ENCODE measurements at regions not wholly inside any gene's neighbourhood (a gene's known extent, or its start where the extent isn't known, plus 50 kb on each side); places are given as distances from the start of the nearest gene placed in this dataset.
A peak's percentile ranks its signal among the peaks of the same experiment; 100 is the strongest.

DNA sequence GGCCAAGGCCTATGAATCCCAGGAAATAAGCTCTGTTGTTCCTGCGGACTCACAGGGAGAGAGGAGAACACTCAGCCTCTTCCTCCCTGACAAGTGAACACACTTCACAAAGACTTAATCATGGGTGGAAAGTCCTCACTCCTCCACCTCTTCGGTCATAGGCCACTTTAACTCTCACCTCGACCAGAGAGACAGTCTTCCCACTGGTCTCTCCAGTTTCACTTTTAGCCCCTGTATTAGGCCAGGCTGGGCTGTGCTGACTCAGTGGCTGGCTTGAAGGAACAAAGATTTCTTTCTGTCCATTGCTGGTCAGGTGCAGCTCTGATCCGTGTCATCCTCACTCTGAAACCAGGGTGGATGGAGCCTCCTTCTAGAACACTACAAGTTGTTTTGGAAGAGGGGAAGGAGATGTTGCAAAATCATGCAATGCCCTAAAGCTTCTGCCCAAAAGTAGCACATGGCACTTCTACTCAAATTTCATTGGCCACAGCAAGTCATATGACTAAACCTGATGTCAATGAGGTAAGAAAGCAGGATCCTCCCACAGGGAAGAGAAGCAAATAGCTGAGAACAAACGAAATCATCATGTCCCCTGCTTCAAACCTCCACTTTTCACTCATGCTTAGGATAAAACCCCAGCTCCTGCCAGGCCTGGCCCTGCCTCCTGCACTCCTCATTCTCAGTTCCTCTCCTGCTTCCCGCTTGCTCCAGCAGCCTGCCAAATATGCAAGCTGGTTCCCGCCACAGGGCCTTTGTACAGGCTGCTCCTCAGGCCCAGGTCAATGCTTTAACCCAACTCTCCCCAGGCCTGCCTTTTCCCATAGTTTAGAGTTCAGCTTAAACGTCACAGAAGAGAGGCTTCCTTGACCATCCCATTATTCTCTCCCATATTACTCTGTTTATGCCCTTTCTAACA lies 150.5 kb upstream of the RUNX3 start:
- DNase-seq: no peak

GRCh38 chr1:25079048-25079447 lies 149.0 kb upstream of the RUNX3 start:
- DNase-seq: no peak

- DNase-seq: no peak
Observed at GRCh38 chr1:25074351-25075227, 144.5 kb upstream of the RUNX3 start.

DNA sequence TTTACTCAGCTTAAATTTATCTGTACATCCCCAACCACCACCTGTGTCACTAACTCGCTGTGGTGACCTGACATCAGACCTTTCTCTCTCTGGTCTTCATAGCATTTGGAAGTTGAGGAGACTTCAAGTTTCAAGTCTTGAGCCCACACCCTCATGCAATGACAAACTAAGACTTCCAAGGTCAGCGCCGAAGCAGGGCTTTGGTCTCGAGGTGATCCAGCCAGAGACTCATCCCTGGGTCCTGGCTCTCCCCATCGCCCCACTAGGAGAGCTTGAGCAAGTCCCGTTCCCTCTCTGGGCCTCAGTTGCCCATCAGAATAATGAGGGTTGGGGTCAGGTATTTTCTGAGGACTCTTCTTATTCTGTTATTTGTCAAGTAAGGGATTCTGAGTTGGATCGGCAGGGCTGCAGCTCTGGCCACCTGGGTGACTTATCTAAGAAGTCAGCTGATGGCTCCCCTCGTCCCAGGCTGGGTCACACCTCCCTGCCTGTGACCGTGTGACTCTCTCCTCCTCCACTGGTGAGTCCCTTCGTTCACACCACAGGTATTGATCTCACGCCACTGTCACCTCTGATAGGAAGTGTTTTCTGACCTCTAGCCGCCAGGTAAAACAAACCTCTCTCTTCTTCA lies 143.7 kb upstream of the RUNX3 start:
- no peak for DNase-seq

DNA sequence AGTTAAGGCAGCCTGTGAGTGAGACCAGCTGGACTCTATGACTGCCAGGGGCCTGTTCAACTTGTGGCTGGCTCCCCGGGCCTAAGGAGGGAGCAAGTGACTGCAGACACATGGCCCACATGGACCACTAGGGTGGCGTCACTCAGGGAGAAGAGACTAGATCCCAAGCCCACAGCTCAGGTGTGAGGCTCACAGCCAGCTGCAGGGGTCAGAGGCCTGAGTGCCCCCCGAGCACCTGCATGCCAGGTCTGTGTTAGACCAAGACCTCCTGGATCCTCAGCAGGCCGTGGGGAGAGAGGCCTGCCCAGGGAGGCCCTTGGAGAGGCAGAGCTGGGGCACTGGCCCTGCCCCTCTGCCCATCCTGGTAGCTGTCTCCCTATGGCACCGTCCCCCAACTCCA lies 142.4 kb upstream of the RUNX3 start:
- no peak for DNase-seq

GRCh38 chr1:25068829-25069228 lies 138.8 kb upstream of the RUNX3 start:
- DNase-seq: no peak

GRCh38 chr1:25068316-25068715 lies 138.2 kb upstream of the RUNX3 start:
- no peak for DNase-seq

DNA sequence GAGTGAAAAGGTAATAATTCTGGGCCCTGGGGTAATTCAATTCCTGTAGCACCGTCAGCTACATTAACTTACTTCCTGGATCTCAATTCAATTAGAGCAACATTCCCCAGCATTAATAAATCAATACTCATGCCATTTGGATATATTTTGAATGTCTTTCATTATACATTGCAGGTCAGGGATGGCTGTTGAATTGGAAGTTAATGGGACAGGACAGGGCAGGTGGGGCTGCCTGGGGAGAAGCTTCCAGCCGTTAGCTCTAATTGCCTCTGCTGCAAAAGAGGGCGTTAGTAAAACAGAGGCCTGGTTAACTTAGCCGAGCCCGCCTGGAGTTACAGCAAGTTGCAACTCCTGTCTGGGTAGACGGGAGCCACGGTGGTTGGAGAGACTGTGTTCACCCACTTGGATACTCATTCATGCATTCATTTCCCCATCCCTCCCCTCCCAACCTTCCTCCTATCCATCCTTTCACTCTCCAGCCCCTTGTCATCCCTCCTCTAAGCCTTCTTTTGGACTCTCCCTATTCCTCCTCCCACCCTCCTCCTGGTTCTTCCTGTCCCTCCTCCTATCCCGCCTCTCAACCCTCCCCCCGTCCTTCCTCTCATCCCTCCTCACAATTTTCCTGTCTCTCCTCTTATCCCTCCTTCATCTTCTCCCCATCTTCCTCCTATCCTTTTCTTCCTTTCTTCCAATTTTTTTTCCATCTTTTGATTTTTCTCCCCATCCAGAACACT lies 137.6 kb upstream of the RUNX3 start:
- no peak for DNase-seq

GRCh38 chr1:25066731-25067517 lies 136.8 kb upstream of the RUNX3 start:
- no peak for DNase-seq

- DNase-seq: no peak
Observed at GRCh38 chr1:25066256-25066655, 136.2 kb upstream of the RUNX3 start.

DNA sequence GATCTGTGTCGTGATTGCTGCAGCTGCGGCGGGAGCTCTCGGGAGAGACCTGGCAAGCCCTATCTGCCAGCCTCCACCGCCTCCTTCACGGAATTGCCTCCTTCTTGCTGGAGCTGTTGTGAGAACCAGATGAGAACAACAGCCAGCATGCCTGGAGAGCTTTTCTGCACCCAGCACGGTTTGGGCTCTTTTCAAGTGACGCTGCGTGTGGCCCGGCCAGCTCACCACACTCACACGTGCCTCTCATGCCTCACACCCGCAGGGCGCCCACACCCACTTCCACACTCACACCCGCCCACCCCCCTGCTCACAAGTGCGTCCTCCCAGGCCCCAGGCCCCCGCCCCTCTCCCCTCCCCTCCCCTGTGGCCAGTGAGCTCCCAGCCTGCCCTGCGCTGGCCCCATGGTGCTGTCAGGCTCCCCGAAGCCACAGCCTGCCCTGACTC lies 135.7 kb upstream of the RUNX3 start:
- peak; percentile 40 for DNase-seq

DNA sequence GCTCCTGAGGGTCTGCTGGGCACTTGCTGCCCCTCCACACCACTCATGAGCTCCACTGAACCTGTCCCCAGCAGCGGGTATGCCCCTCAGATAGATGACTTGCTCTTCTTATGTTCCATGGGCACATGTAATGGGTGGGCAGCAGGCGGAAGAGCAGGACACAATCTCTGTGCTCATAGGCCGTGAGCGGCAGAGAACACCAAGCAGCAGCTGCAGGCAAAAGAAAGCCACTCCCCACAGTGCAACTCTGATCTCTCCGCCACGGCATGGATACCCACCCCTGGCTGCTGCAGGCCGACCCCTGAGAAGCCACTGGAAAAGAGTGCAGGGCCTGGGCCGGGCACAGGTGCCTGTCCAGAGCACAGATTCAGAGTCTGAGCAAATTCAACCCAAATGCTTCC lies 135.2 kb upstream of the RUNX3 start:
- no peak for DNase-seq

DNA sequence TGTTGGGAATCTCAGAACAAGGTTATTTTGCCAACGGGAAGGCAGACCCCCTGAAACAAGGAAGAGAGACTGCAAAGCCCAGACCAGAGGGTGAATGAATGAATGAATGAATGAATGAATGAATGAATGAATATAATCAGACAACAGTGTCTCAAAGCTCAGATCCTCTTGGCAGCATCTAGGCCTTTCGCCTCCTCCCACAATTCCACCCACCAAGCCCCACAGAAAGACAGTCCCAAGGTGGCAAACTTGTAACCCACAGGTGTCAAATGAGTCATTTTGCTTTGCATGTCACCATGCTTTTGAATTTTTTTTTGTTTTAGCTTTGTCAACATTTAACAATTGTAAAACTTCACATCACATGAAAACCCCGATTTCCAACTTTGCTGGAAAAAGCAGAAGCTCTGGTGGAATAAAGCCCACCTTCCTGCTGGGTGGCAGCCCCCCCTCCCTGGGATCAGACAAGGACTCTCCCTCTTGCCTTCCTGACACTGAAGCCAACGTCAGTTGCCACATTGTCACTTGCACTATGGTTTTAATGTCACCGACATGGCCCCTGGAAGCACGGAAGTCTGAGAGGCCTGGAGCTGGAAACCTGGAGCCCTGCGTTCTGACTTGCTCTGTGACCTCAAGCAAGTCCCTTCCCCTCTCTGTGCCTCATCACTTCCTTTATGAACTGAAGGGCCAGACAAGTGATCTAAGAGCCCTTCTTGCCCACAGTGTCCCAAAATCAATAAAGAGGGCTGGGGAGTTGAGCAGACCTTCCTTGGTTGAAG lies 134.6 kb upstream of the RUNX3 start:
- no peak for DNase-seq

GRCh38 chr1:25063591-25064416 lies 133.7 kb upstream of the RUNX3 start:
- DNase-seq: no peak

DNA sequence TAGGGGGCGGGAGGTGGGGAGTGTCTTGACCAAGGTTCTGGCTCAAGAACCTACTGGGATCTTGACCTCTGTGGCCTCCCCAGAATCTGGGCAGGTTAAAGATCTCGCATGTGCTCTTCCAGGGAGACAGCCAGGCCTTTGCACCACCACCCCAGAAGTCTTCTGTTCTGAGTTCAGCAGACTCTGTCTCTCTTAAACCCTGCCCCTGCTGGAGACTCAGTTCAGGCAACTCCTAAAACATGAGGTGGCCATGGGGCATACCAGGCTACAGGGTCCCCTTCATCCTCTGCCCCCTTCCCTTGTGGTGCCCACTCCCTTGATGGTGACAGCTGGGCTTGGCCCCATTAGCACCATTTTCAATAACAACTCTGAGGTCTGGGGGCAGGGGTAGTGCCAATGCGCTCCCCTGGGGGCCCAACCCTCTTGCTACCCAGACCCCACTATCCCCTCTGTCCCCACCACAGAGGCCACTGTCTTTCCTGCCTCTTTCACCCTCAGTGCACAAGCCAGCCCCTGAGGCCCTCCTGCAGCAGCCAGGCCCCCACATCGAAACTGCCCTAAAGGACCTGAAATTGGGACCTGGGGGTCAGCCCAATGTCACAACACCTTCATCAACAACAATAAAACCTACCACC lies 132.7 kb upstream of the RUNX3 start:
- no peak for DNase-seq

- DNase-seq: no peak
Observed at GRCh38 chr1:25061261-25061995, 131.4 kb upstream of the RUNX3 start.

- DNase-seq: no peak
Observed at GRCh38 chr1:25057188-25057587, 127.1 kb upstream of the RUNX3 start.

DNA sequence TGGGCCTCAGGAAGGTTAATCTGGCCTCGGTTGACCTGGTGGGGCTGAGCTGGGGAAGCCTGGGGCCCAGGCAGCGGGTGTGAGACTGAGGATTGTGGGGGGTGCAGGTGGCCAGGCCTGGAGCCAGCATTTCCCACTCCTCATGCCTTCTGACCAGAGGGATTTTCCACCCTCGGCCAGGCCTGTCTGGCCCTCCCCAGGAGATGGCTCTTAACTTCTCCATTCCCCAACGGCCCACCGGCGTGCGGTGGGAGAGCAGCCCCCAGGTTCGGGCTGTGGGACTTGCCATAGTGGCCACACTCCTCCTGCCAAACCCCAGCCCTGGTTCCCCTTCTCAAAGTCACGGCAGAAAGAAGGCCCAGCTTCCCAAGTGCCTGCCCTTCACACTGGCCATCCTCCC lies 126.5 kb upstream of the RUNX3 start:
- DNase-seq: no peak
